ENCODE measurements at regions not wholly inside any gene's neighbourhood (a gene's known extent, or its start where the extent isn't known, plus 50 kb on each side); places are given as distances from the start of the nearest gene placed in this dataset.
"Not testable (repeated sequence)": the region's sequence is repeated elsewhere in the genome, so short reads cannot be mapped to it uniquely, and the experiment has no call there.

GRCh38 chr1:4130096-4130495, 230.0 kb upstream of the C1orf174 start:
- DNase-seq (ENCODE audit: low read depth, low spot score) = no peak
- TF ChIP-seq, protein P1, sequence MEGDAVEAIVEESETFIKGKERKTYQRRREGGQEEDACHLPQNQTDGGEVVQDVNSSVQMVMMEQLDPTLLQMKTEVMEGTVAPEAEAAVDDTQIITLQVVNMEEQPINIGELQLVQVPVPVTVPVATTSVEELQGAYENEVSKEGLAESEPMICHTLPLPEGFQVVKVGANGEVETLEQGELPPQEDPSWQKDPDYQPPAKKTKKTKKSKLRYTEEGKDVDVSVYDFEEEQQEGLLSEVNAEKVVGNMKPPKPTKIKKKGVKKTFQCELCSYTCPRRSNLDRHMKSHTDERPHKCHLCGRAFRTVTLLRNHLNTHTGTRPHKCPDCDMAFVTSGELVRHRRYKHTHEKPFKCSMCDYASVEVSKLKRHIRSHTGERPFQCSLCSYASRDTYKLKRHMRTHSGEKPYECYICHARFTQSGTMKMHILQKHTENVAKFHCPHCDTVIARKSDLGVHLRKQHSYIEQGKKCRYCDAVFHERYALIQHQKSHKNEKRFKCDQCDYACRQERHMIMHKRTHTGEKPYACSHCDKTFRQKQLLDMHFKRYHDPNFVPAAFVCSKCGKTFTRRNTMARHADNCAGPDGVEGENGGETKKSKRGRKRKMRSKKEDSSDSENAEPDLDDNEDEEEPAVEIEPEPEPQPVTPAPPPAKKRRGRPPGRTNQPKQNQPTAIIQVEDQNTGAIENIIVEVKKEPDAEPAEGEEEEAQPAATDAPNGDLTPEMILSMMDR (IDR thresholded peaks at IDR 0.05; ENCODE audit: low read depth, low read length) = no peak

DNA sequence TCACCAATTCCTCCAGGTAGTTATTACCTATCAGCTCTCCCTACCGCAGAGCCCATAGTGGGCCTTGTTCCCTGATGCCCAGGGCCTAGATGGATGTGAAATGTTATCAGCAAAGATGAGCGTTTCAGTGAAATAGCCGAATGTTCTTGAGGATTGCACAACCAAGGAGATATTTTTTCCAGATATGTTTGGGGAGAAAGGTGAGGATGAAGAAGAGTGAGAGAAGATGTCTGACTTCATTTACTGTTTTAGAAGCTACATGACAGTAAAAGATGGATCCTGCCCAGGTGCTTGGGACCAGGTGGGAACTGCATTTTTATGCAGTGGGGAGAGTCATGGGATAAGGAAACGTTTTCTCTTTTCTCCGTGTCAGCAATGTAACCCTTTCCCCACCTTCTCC, 231.7 kb upstream of the C1orf174 start:
- in situ Hi-C loops (cut with HindIII; ENCODE audit: low sequenced_read_pairs) = no loop called here
- TF ChIP-seq, protein P1 (IDR thresholded peaks at IDR 0.05; ENCODE audit: low read depth, low read length) = no peak
- no peak overlapping the region for H3K4me3 ChIP-seq (ENCODE audit: low read depth, low read length)
- DNase-seq (ENCODE audit: low read depth, low spot score) = no peak

More at GRCh38 chr1:4130096-4130495, 230.0 kb upstream of the C1orf174 start:
- no peak overlapping the region for H3K4me3 ChIP-seq (ENCODE audit: low read depth, low read length)
- in situ Hi-C loops (cut with HindIII; ENCODE audit: low sequenced_read_pairs) = no loop called here

- in situ Hi-C loops (cut with HindIII; ENCODE audit: low sequenced_read_pairs) = no loop called here
- H3K4me3 ChIP-seq (ENCODE audit: low read depth, low read length) = no peak overlapping the region
- no peak for DNase-seq (ENCODE audit: low read depth, low spot score)
- TF ChIP-seq, protein P1 (IDR thresholded peaks at IDR 0.05; ENCODE audit: low read depth, low read length) = no peak
Measured at GRCh38 chr1:4132352-4133296, 232.6 kb upstream of the C1orf174 start.

- in situ Hi-C loops (cut with HindIII; ENCODE audit: low sequenced_read_pairs) = no loop called here
- TF ChIP-seq, protein P1 (IDR thresholded peaks at IDR 0.05; ENCODE audit: low read depth, low read length) = no peak
- DNase-seq (ENCODE audit: low read depth, low spot score) = no peak
Measured at GRCh38 chr1:4133297-4133938, 233.3 kb upstream of the C1orf174 start.

GRCh38 chr1:4133939-4134321, 233.9 kb upstream of the C1orf174 start:
- TF ChIP-seq, protein P1 (IDR thresholded peaks at IDR 0.05; ENCODE audit: low read depth, low read length) = no peak
- DNase-seq (ENCODE audit: low read depth, low spot score) = no peak
- in situ Hi-C loops (cut with HindIII; ENCODE audit: low sequenced_read_pairs) = no loop called here
- no peak overlapping the region for H3K4me3 ChIP-seq (ENCODE audit: low read depth, low read length)

More at GRCh38 chr1:4133297-4133938, 233.3 kb upstream of the C1orf174 start:
- H3K4me3 ChIP-seq (ENCODE audit: low read depth, low read length) = no peak overlapping the region

- DNase-seq (ENCODE audit: low read depth, low spot score); in situ Hi-C loops (cut with HindIII; ENCODE audit: low sequenced_read_pairs); H3K4me3 ChIP-seq (ENCODE audit: low read depth, low read length): not testable (repeated sequence)
Measured at GRCh38 chr1:4135853-4136252, 235.8 kb upstream of the C1orf174 start.

Measured in astrocyte of the spinal cord (primary cell).